ENCODE measurements at regions not wholly inside any gene's neighbourhood (a gene's known extent, or its start where the extent isn't known, plus 50 kb on each side); places are given as distances from the start of the nearest gene placed in this dataset.

DNA sequence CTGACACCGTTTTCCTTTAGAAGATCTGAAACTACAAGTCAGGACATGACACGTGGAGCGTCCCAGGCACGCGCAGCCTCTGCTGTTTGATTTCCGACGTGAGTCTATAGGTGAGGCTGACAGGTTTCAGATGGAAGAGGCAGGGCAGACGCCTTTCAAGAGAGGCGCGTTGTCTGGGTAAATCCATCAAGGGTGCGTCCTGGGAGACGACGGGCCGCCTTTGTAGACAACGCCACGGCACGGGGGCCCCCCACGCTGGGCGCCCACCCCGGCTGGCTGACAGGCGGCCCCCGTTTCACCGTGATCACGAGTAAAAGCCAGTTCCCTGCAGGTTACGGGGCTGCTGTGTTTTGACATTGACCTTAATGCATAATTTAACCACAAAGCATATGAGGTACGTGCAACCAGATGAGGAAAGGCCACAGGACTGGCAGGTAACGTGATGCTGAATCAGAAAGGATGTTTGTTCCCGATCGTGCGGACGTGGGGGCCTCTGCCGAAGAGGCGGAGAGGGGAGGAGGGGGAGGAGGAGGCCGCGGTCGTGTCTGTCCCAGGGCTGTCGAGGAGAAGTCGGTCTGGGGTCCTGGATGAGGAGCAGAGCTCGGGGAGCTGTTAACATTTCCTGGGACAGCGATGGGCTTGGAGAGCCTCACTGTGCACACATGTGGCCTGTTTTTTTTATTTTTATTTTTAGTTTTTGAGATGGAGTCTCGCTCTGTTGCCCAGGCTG lies 51.1 kb upstream of the PPP2R3B start:
- intact Hi-C loops (cut with DNase I): no loop called here
- no peak for FAIRE-seq
- peak in 1 of 5 donors; percentile 53 for DNase-seq
- no peak overlapping the region for H3K27ac ChIP-seq (ENCODE audit: low read depth in 2 of 2, low read length in 2 of 2)
- peaks cover 2% of the 10 kb centered on the region for H3K27me3 ChIP-seq (ENCODE audit: control insufficient read depth, insufficient read depth, low read length)
- no peak overlapping the region for H3K4me3 ChIP-seq (ENCODE audit: low read length in 3 of 3)
- no peak overlapping the region for H3K9ac ChIP-seq (ENCODE audit: low read length in 3 of 3)
- no peaks in the 10 kb centered on the region for H3K4me1 ChIP-seq (ENCODE audit: control insufficient read depth in 2 of 3, insufficient read depth in 2 of 3, low read depth in 1 of 3, low read length in 3 of 3)
- H3K36me3 ChIP-seq (ENCODE audit: control insufficient read depth in 2 of 3, insufficient read depth in 3 of 3, low read length in 3 of 3): no peaks in the 10 kb centered on the region
- TF ChIP-seq, protein P1, sequence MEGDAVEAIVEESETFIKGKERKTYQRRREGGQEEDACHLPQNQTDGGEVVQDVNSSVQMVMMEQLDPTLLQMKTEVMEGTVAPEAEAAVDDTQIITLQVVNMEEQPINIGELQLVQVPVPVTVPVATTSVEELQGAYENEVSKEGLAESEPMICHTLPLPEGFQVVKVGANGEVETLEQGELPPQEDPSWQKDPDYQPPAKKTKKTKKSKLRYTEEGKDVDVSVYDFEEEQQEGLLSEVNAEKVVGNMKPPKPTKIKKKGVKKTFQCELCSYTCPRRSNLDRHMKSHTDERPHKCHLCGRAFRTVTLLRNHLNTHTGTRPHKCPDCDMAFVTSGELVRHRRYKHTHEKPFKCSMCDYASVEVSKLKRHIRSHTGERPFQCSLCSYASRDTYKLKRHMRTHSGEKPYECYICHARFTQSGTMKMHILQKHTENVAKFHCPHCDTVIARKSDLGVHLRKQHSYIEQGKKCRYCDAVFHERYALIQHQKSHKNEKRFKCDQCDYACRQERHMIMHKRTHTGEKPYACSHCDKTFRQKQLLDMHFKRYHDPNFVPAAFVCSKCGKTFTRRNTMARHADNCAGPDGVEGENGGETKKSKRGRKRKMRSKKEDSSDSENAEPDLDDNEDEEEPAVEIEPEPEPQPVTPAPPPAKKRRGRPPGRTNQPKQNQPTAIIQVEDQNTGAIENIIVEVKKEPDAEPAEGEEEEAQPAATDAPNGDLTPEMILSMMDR (IDR thresholded peaks at IDR 0.05; ENCODE audit: borderline replicate concordance, extremely low read depth, insufficient read depth): no peak
- peaks cover 0 to 2% (median 0%) of the 10 kb centered on the region in 3 donors for H3K9me3 ChIP-seq (ENCODE audit: control insufficient read depth in 2 of 3, insufficient read depth in 1 of 3, low read length in 3 of 3)

DNA sequence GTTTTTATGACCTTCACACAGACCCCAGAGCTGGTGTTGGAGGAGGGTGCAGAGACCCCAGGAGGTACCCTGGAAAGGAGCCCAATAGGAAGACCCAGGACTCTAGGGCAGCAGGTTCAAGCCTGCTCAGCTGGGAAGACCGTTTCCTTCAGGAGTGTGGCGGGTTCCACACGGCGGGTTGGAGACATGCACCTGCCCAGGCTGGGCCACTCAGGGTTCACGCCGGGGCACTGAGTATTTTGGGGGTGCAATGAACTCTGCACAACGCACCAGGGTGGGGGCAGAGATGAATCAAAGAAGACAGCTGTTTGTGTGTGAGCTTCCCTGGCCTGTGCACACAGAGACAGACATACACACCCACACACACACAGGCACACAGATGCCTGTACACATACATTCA lies 52.5 kb upstream of the PPP2R3B start:
- H3K27ac ChIP-seq (ENCODE audit: low read depth in 2 of 2, low read length in 2 of 2): no peak overlapping the region
- peaks cover 0 to 2% (median 0%) of the 10 kb centered on the region in 3 donors for H3K9me3 ChIP-seq (ENCODE audit: control insufficient read depth in 2 of 3, insufficient read depth in 1 of 3, low read length in 3 of 3)
- H3K4me1 ChIP-seq (ENCODE audit: control insufficient read depth in 2 of 3, insufficient read depth in 2 of 3, low read depth in 1 of 3, low read length in 3 of 3): no peaks in the 10 kb centered on the region
- no peak overlapping the region for H3K9ac ChIP-seq (ENCODE audit: low read length in 3 of 3)
- intact Hi-C loops (cut with DNase I): no loop called here
- DNase-seq (peak in 1 of 5 donors; percentile 49), FAIRE-seq (no peak)
- H3K4me3 ChIP-seq (ENCODE audit: low read length in 3 of 3): no peak overlapping the region
- no peaks in the 10 kb centered on the region for H3K36me3 ChIP-seq (ENCODE audit: control insufficient read depth in 2 of 3, insufficient read depth in 3 of 3, low read length in 3 of 3)
- H3K27me3 ChIP-seq (ENCODE audit: control insufficient read depth, insufficient read depth, low read length): peaks cover 2% of the 10 kb centered on the region
- TF ChIP-seq, protein P1 (IDR thresholded peaks at IDR 0.05; ENCODE audit: borderline replicate concordance, extremely low read depth, insufficient read depth): no peak

DNA sequence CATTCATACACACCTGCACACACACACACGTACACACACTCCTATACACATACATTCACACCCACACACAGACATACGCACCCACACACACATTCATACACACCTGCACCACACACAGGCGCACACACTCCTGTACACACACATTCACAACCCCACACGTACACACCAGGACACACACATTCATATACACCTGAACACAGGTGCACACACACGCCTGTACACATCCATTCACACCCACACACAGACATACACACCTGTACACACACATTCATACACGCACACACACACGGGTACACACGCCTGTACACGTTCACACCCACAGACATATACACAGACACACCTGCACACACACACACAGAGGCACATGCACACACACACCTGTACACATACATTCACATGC lies 53.0 kb upstream of the PPP2R3B start:
- no peaks in the 10 kb centered on the region for H3K36me3 ChIP-seq (ENCODE audit: control insufficient read depth in 2 of 3, insufficient read depth in 3 of 3, low read length in 3 of 3)
- intact Hi-C loops (cut with DNase I): no loop called here
- DNase-seq (no peak), FAIRE-seq (no peak)
- H3K27me3 ChIP-seq (ENCODE audit: control insufficient read depth, insufficient read depth, low read length): peaks cover 2% of the 10 kb centered on the region
- H3K4me1 ChIP-seq (ENCODE audit: control insufficient read depth in 2 of 3, insufficient read depth in 2 of 3, low read depth in 1 of 3, low read length in 3 of 3): no peaks in the 10 kb centered on the region
- no peak overlapping the region for H3K4me3 ChIP-seq (ENCODE audit: low read length in 3 of 3)
- TF ChIP-seq, protein P1 (IDR thresholded peaks at IDR 0.05; ENCODE audit: borderline replicate concordance, extremely low read depth, insufficient read depth): no peak
- no peak overlapping the region for H3K27ac ChIP-seq (ENCODE audit: low read depth in 2 of 2, low read length in 2 of 2)
- peaks cover 0 to 2% (median 0%) of the 10 kb centered on the region in 3 donors for H3K9me3 ChIP-seq (ENCODE audit: control insufficient read depth in 2 of 3, insufficient read depth in 1 of 3, low read length in 3 of 3)
- no peak overlapping the region for H3K9ac ChIP-seq (ENCODE audit: low read length in 3 of 3)
